A549 (cell line): ENCODE measurements at regions not wholly inside any gene's neighbourhood (a gene's known extent, or its start where the extent isn't known, plus 50 kb on each side); places are given as distances from the start of the nearest gene placed in this dataset.

Experiments
- ATAC-seq, 2 experiments: fragments of 200-7000 bp in 1 of 2; fragments of >200 bp in 1 of 2; cut with Nextera tagmentation in 1 of 2; cut with Tn5 transposase in 1 of 2; 3 replicates each; pipeline versions ENCODE4 v1.8.0 to v1.9.1; 2018 to 2020; ENCODE audit warnings: mild to moderate bottlenecking in 1 of 2, moderate library complexity in 1 of 2
- CTCF ChIA-PET: fragments of 300-600 bp; sonication (Branson Sonifier 250); formaldehyde crosslinking; extraction: SDS; loops from one replicate; lab custom pipeline; 2021; ENCODE audit warnings: antibody characterized with exemption, inconsistent platforms; lab: Yijun Ruan, JAX
- POLR2A ChIA-PET: fragments of 350-600 bp; formaldehyde crosslinking; extraction: SDS; loops from one replicate; lab custom pipeline; 2021; ENCODE audit warnings: antibody characterized with exemption, inconsistent platforms; lab: Yijun Ruan, JAX
- DNase-seq, 2 experiments: peaks; one replicate each; pipeline versions ENCODE4 v3.0.0 to v3.0.0-alpha.2; 2011 to 2016; ENCODE audit warnings: low read depth in 1 of 2, low spot score in 1 of 2
- FAIRE-seq: peaks from 2 replicates; lab custom pipeline; 2011; peaks lifted over from hg19 to GRCh38; lab: Jason Lieb, UNC
- H3K27ac ChIP-seq, 2 experiments: fragments of >200 bp; sonication (Bioruptor Twin); formaldehyde crosslinking; 3 replicates each; pipeline ENCODE4 v1.5.1; 2016 to 2017
- H3K4me1 ChIP-seq: fragments of >200 bp; sonication (Bioruptor Twin); formaldehyde crosslinking; 3 replicates; pipeline ENCODE4 v1.6.1; 2016
- H3K4me2 ChIP-seq: fragments of >200 bp; sonication (Bioruptor Twin); formaldehyde crosslinking; 3 replicates; pipeline ENCODE4 v1.6.1; 2016
- H3K4me3 ChIP-seq: fragments of >200 bp; sonication (Bioruptor Twin); formaldehyde crosslinking; 3 replicates; pipeline ENCODE4 v1.5.1; 2016
- H3K9me3 ChIP-seq: fragments of >200 bp; sonication (Bioruptor Twin); formaldehyde crosslinking; 3 replicates; pipeline ENCODE4 v1.6.1; 2016
- ATOH8 ChIP-seq: fragments of 250-450 bp; sonication (Bioruptor Pico); IDR thresholded peaks from 2 replicates; pipeline ENCODE4 v1.5.0; 2020; ENCODE audit warnings: low read depth, mild to moderate bottlenecking, moderate library complexity
- CBX2 ChIP-seq: fragments of 200-600 bp; sonication (generic); IDR thresholded peaks from 2 replicates; pipeline ENCODE4 v1.6.1; 2016; ENCODE audit warnings: low read depth, mild to moderate bottlenecking, borderline replicate concordance
- CEBPB ChIP-seq, 2 experiments: fragments of >200 bp in 1 of 2; sonication (Bioruptor Twin) in 1 of 2; formaldehyde crosslinking in 1 of 2; IDR thresholded peaks; 2 replicates each; pipeline ENCODE4 v1.6.1; 2012 to 2016
- EHF ChIP-seq: fragments of 250-450 bp; sonication (Bioruptor Pico); IDR thresholded peaks from 2 replicates; pipeline ENCODE4 v1.5.0; 2020; ENCODE audit warnings: mild to moderate bottlenecking
- EHMT2 ChIP-seq: fragments of 200-600 bp; sonication (generic); IDR thresholded peaks from 2 replicates; pipeline ENCODE4 v1.6.1; 2016; ENCODE audit warnings: antibody characterized with exemption, low read depth, mild to moderate bottlenecking, moderate library complexity
- ELK1 ChIP-seq: fragments of 150-350 bp; IDR thresholded peaks from 2 replicates; pipeline ENCODE4 v1.6.1; 2014; ENCODE audit warnings: low read depth, mild to moderate bottlenecking, low read length
- ESRRA ChIP-seq: fragments of 150-350 bp; IDR thresholded peaks from 2 replicates; pipeline ENCODE4 v1.6.1; 2014; ENCODE audit warnings: mild to moderate bottlenecking, low read length, borderline replicate concordance
- FOSB ChIP-seq: fragments of 250-450 bp; sonication (Bioruptor Pico); IDR thresholded peaks from 2 replicates; pipeline ENCODE4 v1.5.0; 2020; ENCODE audit warnings: mild to moderate bottlenecking, moderate library complexity
- HES2 ChIP-seq: fragments of >200 bp; sonication (Bioruptor Twin); formaldehyde crosslinking; IDR thresholded peaks from 2 replicates; pipeline ENCODE4 v1.6.1; 2016
- HEYL ChIP-seq: fragments of 250-450 bp; sonication (Bioruptor Pico); IDR thresholded peaks from 2 replicates; pipeline ENCODE4 v1.8.0; 2021; ENCODE audit warnings: mild to moderate bottlenecking, moderate library complexity
- HOXB13 ChIP-seq: fragments of 250-450 bp; sonication (Bioruptor Pico); IDR thresholded peaks from 2 replicates; pipeline ENCODE4 v1.5.0; 2020; ENCODE audit warnings: low read depth, mild to moderate bottlenecking, moderate library complexity
- JUN ChIP-seq, 2 experiments: fragments of >200 bp; sonication (Bioruptor Twin); formaldehyde crosslinking; IDR thresholded peaks; 2 replicates in 1 of 2; 3 replicates in 1 of 2; pipeline ENCODE4 v1.6.1; 2016 to 2017
- KDM1A ChIP-seq: fragments of 200-600 bp; sonication (generic); IDR thresholded peaks from 2 replicates; pipeline ENCODE4 v1.6.1; 2016; ENCODE audit warnings: low read depth, mild to moderate bottlenecking
- MYC ChIP-seq: IDR thresholded peaks from 2 replicates; pipeline ENCODE4 v1.6.1; 2012; ENCODE audit warnings: mild to moderate bottlenecking, inconsistent platforms, low read length, improper control_type of control experiment, borderline replicate concordance
- NR3C1 ChIP-seq: fragments of >200 bp; sonication (Bioruptor Twin); formaldehyde crosslinking; IDR thresholded peaks from 3 replicates; pipeline ENCODE4 v1.6.1; 2017
- POLR2A ChIP-seq: IDR thresholded peaks from 2 replicates; pipeline ENCODE4 v1.6.1; 2012; ENCODE audit warnings: mild to moderate bottlenecking, low read length
- POLR2AphosphoS2 ChIP-seq: conservative IDR thresholded peaks from 2 replicates; pipeline ENCODE4 v1.6.1; 2012; ENCODE audit warnings: low read length, improper control_type of control experiment, inconsistent platforms
- RARB ChIP-seq: fragments of 250-450 bp; sonication (Bioruptor Pico); IDR thresholded peaks from 2 replicates; pipeline ENCODE4 v1.8.0; 2021; ENCODE audit warnings: mild to moderate bottlenecking, moderate library complexity
- RCOR1 ChIP-seq: fragments of 150-350 bp; IDR thresholded peaks from 2 replicates; pipeline ENCODE4 v1.6.1; 2014; ENCODE audit warnings: antibody characterized with exemption, low read length, low read depth
- RFX5 ChIP-seq: fragments of 450-650 bp; IDR thresholded peaks from 2 replicates; pipeline ENCODE4 v1.7.1; 2014; ENCODE audit warnings: antibody characterized with exemption, mild to moderate bottlenecking, moderate library complexity
- RNF2 ChIP-seq: fragments of 200-600 bp; sonication (generic); IDR thresholded peaks from 2 replicates; pipeline ENCODE4 v1.6.1; 2016; ENCODE audit warnings: low read depth, mild to moderate bottlenecking, antibody characterized with exemption, moderate library complexity, borderline replicate concordance
- SREBF2 ChIP-seq: fragments of 450-650 bp; IDR thresholded peaks from 2 replicates; pipeline ENCODE4 v1.6.1; 2014; ENCODE audit warnings: mild to moderate bottlenecking, moderate library complexity
- TFCP2L1 ChIP-seq: fragments of 250-450 bp; sonication (Bioruptor Pico); IDR thresholded peaks from 2 replicates; pipeline ENCODE4 v1.5.0; 2021; ENCODE audit warnings: mild to moderate bottlenecking
- TP53 ChIP-seq: fragments of 250-450 bp; sonication (Bioruptor Pico); IDR thresholded peaks from 2 replicates; pipeline ENCODE4 v1.5.0; 2021; ENCODE audit warnings: mild to moderate bottlenecking, moderate library complexity
- USF2 ChIP-seq: fragments of 450-650 bp; IDR thresholded peaks from 2 replicates; pipeline ENCODE4 v1.6.1; 2014; ENCODE audit warnings: antibody characterized with exemption
- ZC3H11A ChIP-seq: fragments of 450-650 bp; IDR thresholded peaks from 2 replicates; pipeline ENCODE4 v1.6.1; 2014; ENCODE audit warnings: antibody characterized with exemption, mild to moderate bottlenecking
- ZSCAN20 ChIP-seq: fragments of 250-450 bp; sonication (Bioruptor Pico); IDR thresholded peaks from 2 replicates; pipeline ENCODE4 v1.8.0; 2022; ENCODE audit warnings: mild to moderate bottlenecking, moderate library complexity
- WGBS: methylation state at CpG from one replicate; pipeline ENCODE4 v1.1.6; 2017; ENCODE audit errors: missing lambda C conversion rate; 5-methylcytosine and 5-hydroxymethylcytosine counted together
- TF ChIP-seq, protein P1 (sequence below): IDR thresholded peaks from 2 replicates; pipeline ENCODE4 v1.6.1; 2012

GRCh38 chr12:126316411-126316810, 1251.2 kb downstream of the AACS start:
- TF ChIP-seq ZSCAN20 (CRISPR knock-in tag) (no peak), RFX5 (no peak), CBX2 (no peak), FOSB (CRISPR knock-in tag) (no peak), MYC (no peak), CEBPB (IDR thresholded peaks at IDR 0.05) (no peak), TP53 (CRISPR knock-in tag) (no peak), HEYL (no peak), ESRRA (no peak), HOXB13 (CRISPR knock-in tag) (no peak), POLR2A (no peak), POLR2AphosphoS2 (no peak), HES2 (no peak), KDM1A (no peak)
- Histone ChIP-seq H3K9me3 (no peaks in the 10 kb centered on the region), H3K4me1 (no peaks in the 10 kb centered on the region), H3K27ac (no peak overlapping the region), H3K4me2 (no peak overlapping the region), H3K4me3 (no peak overlapping the region)
- ATAC-seq: no peak
- CTCF ChIA-PET: no interaction called here
- 0% methylated on average over 3 of the region's 3 CpGs for WGBS
- POLR2A ChIA-PET: no interaction called here
- FAIRE-seq: no peak
- no peak for DNase-seq

DNA sequence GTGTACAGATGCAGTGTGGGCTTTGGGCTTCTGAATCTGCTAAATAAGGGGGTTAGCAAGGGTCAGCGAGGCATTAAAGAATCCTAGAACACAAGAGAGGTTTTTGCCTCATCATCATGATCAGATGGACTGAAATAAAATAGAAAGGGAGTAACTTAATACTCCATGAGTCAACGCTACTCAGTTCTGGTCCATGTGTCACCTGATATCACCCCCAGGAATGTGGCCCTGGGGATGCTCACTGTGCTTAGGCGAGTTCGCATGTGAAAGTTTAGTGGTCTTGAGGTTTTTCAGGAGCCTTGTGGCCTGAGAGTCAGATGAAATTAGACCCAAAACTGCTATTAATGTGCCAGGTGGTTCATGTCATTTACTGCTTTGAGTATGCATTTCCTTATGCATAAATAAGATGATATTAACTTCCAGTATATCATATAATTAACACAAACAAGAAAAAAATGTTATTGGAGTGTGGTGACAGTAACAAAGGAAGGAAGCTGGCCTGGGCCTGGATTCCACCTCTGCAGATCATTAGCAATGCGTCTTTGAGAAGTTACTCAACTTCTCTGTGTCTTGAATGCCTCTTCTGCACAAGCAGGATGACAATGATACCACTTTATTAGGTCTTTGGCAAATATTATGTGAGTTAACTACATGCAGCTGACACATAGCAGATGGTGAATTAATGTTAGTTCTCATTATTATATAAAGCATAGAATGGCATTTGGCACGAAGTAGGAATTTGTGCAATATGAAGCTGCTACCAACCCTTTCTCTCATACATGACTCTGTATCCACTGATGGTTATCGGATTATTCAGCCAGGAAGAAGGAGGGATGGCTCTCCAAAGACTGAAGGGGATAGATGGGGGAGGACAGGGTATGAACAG, 1272.6 kb downstream of the AACS start:
- H3K4me2 ChIP-seq: no peak overlapping the region
- CTCF ChIA-PET: no interaction called here
- 6% methylated on average over 7 of the region's 7 CpGs for WGBS

DNA sequence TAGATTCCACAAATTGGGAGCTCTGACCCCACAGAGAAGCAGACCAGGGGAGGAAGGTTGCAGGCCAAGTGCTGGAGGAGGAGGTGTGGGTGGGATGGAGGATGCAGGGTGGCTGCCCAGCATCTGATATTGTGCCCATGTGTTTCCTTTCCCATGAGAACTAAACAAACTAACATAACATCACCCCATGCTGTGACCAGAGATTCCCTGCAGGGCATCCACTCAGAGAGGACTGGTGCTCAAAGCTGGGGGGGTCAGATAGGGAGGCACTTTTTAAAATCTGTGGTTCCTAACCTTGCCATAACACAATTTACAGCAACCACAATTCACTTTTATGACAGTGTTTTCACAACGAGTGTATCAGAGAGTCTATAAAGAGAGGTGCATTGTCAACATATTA, 1277.6 kb downstream of the AACS start:
- no peak for ATAC-seq
- 4% methylated on average over 1 of the region's 1 CpG for whole genome bisulfite sequencing
- Histone ChIP-seq H3K9me3 (0 out of 3 replicates have a peak, but pooled peaks cover 3% of the 10 kb centered on the region), H3K27ac (no peak overlapping the region), H3K4me2 (no peak overlapping the region), H3K4me1 (no peaks in the 10 kb centered on the region), H3K4me3 (no peak overlapping the region)
- DNase-seq: no peak
- ChIA-PET CTCF (no interaction called here), POLR2A (no interaction called here)
- no peak for FAIRE-seq
- TF ChIP-seq NR3C1: no peak
- no peak for TF ChIP-seq EHMT2
- no peak for TF ChIP-seq EHF
- TF ChIP-seq USF2: no peak
- no peak for TF ChIP-seq SREBF2
- TF ChIP-seq RNF2: no peak
- TF ChIP-seq ZC3H11A: no peak
- no peak for TF ChIP-seq RCOR1
- no peak for TF ChIP-seq TFCP2L1
- TF ChIP-seq RARB (CRISPR knock-in tag): no peak
- no peak for TF ChIP-seq POLR2A

More for the DNA sequence above, 1272.6 kb downstream of the AACS start:
- H3K4me3 ChIP-seq: no peak overlapping the region
- no peak for ATAC-seq
- POLR2A ChIA-PET: no interaction called here
- H3K27ac ChIP-seq: no peak overlapping the region
- H3K4me1 ChIP-seq: no peaks in the 10 kb centered on the region
- FAIRE-seq: no peak
- 0 out of 3 replicates have a peak, but pooled peaks cover 1% of the 10 kb centered on the region for H3K9me3 ChIP-seq
- TF ChIP-seq ESRRA (no peak), JUN (IDR thresholded peaks at IDR 0.05) (no peak), ELK1 (no peak), ATOH8 (CRISPR knock-in tag) (no peak), TP53 (CRISPR knock-in tag) (no peak), SREBF2 (no peak)
- TF ChIP-seq, protein P1, sequence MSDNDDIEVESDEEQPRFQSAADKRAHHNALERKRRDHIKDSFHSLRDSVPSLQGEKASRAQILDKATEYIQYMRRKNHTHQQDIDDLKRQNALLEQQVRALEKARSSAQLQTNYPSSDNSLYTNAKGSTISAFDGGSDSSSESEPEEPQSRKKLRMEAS: no peak
- DNase-seq: no peak
